CD8-positive, alpha-beta memory T cell (primary cell): ENCODE measurements at regions not wholly inside any gene's neighbourhood (a gene's known extent, or its start where the extent isn't known, plus 50 kb on each side); places are given as distances from the start of the nearest gene placed in this dataset.
"Not testable (repeated sequence)": the region's sequence is repeated elsewhere in the genome, so short reads cannot be mapped to it uniquely, and the experiment has no call there.

Experiments used
- CTCF ChIA-PET: fragments of 350-600 bp; sonication (Branson Sonifier 250); formaldehyde crosslinking; loops from one replicate; lab custom pipeline; 2021; ENCODE audit warnings: antibody characterized with exemption; lab: Charles Lee
- POLR2A ChIA-PET: fragments of 350-600 bp; sonication (Branson Sonifier 250); formaldehyde crosslinking; loops from one replicate; lab custom pipeline; 2021; ENCODE audit warnings: antibody characterized with exemption; lab: Charles Lee
- DNase-seq, 5 donors: peaks; one replicate each; pipeline versions ENCODE4 v3.0.0 to v3.0.0-alpha.2; 2020 to 2022; ENCODE audit warnings: mixed read lengths in 1 of 5
- H3K27ac ChIP-seq: one replicate; pipeline ENCODE4 v1.7.0; 2013; ENCODE audit warnings: low read depth, mild to moderate bottlenecking, low read length, moderate library complexity
- H3K27me3 ChIP-seq: 2 replicates; pipeline ENCODE4 v1.7.0; 2013; ENCODE audit warnings: low read length, mild to moderate bottlenecking; ENCODE audit not compliant: insufficient read depth, poor library complexity, severe bottlenecking
- H3K36me3 ChIP-seq: 2 replicates; pipeline ENCODE4 v1.7.0; 2013; ENCODE audit warnings: mild to moderate bottlenecking, low read length, moderate library complexity; ENCODE audit not compliant: insufficient read depth
- H3K4me1 ChIP-seq: 2 replicates; pipeline ENCODE4 v1.7.0; 2013; ENCODE audit warnings: mild to moderate bottlenecking, low read length, moderate library complexity; ENCODE audit not compliant: insufficient read depth
- H3K4me3 ChIP-seq: 2 replicates; pipeline ENCODE4 v1.7.0; 2013; ENCODE audit warnings: mild to moderate bottlenecking, low read length
- H3K9me3 ChIP-seq: 2 replicates; pipeline ENCODE4 v1.7.0; 2013; ENCODE audit warnings: mild to moderate bottlenecking, low read length
- H3K27ac Mint-ChIP-seq, 8 donors: one replicate each; pipeline ENCODE4 v1.8.0; 2020 to 2021; ENCODE audit warnings: mixed read lengths in 8 of 8, mild to moderate bottlenecking in 6 of 8, inconsistent platforms in 3 of 8, moderate library complexity in 3 of 8
- H3K27me3 Mint-ChIP-seq, 2 donors: one replicate each; pipeline ENCODE4 v1.8.0; 2020 to 2021; ENCODE audit warnings: mixed read lengths in 2 of 2, mild to moderate bottlenecking in 1 of 2, moderate library complexity in 1 of 2
- H3K36me3 Mint-ChIP-seq, 3 donors: one replicate each; pipeline ENCODE4 v1.8.0; 2020 to 2021; ENCODE audit warnings: mixed read lengths in 3 of 3, inconsistent platforms in 1 of 3, mild to moderate bottlenecking in 1 of 3
- H3K4me1 Mint-ChIP-seq, 3 donors: one replicate each; pipeline ENCODE4 v1.8.0; 2020 to 2021; ENCODE audit warnings: mixed read lengths in 3 of 3, inconsistent platforms in 1 of 3, mild to moderate bottlenecking in 1 of 3
- H3K4me3 Mint-ChIP-seq, 7 donors: one replicate each; pipeline ENCODE4 v1.8.0; 2020 to 2021; ENCODE audit warnings: mixed read lengths in 7 of 7, mild to moderate bottlenecking in 6 of 7, moderate library complexity in 4 of 7, inconsistent platforms in 2 of 7
- H3K9me3 Mint-ChIP-seq, 5 donors: one replicate each; pipeline ENCODE4 v1.8.0; 2020 to 2022; ENCODE audit warnings: mixed read lengths in 5 of 5, mild to moderate bottlenecking in 3 of 5, moderate library complexity in 2 of 5, inconsistent platforms in 1 of 5

DNA sequence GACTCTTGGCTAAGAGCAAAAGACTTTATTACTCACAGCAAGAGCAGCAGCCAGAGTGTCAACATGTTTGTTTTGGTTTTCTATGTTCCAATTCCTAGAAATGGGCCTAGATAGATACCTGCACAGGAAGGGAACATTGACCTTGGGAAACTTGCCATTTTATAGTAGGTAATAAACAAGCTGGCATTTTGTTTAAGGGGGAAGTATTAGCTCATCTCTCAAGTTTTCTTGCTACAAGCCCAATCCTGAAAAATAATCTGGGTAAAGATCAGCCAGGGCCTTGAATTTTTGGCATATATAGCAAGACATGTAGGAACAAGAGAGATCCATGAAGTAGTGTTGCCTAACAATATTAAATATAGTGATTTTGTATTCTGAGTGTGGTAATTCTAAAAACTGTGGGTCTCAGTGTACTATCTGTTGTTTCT is 51.4 kb upstream of the RGL1 start:
- POLR2A ChIA-PET: no interaction called here
- Mint-ChIP-seq H3K36me3 (peaks cover 1 to 28% (median 4%) of the 10 kb centered on the region in 3 donors), H3K27ac (no peak overlapping the region), H3K4me1 (no peaks in the 10 kb centered on the region), H3K4me3 (no peak overlapping the region), H3K9me3 (peaks cover 7 to 14% (median 7%) of the 10 kb centered on the region in 5 donors), H3K27me3 (peaks cover 0 to 9% of the 10 kb centered on the region in 2 donors)
- no peak for DNase-seq
- Histone ChIP-seq H3K9me3 (no peaks in the 10 kb centered on the region), H3K36me3 (no peaks in the 10 kb centered on the region), H3K27me3 (no peaks in the 10 kb centered on the region), H3K4me3 (no peak overlapping the region), H3K4me1 (no peaks in the 10 kb centered on the region), H3K27ac (no peak overlapping the region)
- CTCF ChIA-PET: no interaction called here

DNA sequence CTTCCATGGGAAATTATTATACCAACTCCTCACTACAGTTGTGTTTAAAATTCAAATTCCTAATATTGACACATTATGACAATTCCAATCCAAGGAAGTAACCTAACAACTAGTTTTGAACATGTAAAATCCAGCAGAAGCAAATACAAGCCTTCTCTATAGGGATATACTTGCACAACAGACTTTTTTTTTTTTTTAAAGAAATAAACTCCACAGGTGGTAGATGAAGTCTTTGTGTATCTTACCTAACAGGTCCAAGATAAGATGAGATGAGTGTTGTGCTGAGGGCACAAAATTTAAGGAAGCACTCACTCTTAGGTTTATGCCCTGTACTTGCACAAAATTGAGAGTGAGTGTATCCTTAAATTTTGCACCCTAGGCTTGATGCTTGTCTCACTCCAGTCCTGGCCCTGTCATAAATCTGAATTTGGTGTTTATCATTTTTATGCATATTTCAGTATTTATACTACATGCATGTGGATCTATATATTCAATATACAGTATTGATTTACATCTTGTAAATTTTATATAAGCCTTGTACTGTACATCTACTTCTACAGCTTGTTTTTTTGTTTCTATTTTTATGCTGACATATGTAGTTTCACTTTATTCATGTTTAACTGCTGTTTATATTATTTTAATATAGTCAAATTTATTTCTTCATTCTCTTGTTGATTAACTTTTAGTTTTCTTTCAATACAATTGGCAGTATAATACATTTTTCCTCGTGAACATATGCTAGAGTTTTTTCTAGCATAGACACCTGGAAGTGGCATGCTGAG is 60.6 kb upstream of the RGL1 start:
- Histone ChIP-seq H3K36me3 (no peaks in the 10 kb centered on the region), H3K4me3 (no peak overlapping the region), H3K4me1 (no peaks in the 10 kb centered on the region), H3K9me3 (no peaks in the 10 kb centered on the region), H3K27me3 (no peaks in the 10 kb centered on the region), H3K27ac (no peak overlapping the region)
- Mint-ChIP-seq H3K27ac (no peak overlapping the region), H3K27me3 (no peaks in the 10 kb centered on the region), H3K4me3 (no peak overlapping the region), H3K9me3 (peaks cover 0 to 8% (median 1%) of the 10 kb centered on the region in 5 donors), H3K4me1 (peaks cover 0 to 4% (median 0%) of the 10 kb centered on the region in 3 donors), H3K36me3 (peaks cover 2 to 10% (median 3%) of the 10 kb centered on the region in 3 donors)
- CTCF ChIA-PET: no interaction called here
- POLR2A ChIA-PET: no interaction called here
- no peak for DNase-seq

DNA sequence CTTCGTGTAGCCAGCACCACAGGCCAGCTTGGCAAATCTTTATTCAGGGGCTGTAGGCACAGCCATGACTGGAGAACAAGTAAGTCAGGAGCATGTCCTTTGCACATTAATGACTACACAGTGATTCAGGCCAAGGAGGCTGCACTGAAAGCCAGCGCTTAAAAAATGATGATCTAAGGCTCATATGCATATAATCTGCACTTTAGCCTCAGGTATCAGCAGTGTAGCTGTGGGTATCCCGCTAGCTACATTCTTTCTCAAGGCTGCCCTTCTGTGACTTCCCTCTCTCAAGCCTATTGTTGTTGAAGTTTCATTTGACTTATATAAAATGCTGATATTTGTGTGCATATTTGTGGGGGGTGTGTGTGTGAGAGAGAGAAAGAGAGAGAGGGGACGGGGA is 62.6 kb upstream of the RGL1 start:
- DNase-seq: no peak

DNA sequence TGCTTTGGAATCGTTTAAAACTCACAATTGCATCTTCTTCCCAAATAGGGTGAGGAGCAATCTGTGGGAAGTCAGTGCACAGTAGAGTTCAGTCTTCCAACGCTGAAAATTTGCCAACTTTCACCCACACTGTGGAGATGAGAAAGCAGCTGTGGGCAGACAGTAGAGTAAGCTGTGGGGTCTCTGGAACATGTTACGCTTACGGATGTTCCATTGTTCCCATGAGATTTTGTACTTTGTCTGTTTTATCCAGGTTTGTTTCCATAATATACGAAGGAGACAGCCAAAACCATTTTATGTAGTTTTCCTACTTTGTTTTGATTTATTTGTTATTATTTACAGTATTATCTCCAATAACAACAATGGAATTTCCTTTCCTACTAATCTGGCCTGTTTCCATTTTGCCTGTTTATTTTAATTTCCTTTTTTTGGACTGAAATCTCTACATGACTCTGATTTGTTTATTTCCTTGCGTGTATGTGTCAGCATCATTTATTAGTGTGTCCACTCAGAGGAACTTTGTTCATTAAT is 65.1 kb upstream of the RGL1 start:
- Mint-ChIP-seq H3K27ac (no peak overlapping the region), H3K36me3 (peaks cover 0 to 2% (median 2%) of the 10 kb centered on the region in 3 donors), H3K9me3 (peaks cover 0 to 8% (median 1%) of the 10 kb centered on the region in 5 donors), H3K4me3 (no peak overlapping the region), H3K4me1 (peaks cover 0 to 2% (median 0%) of the 10 kb centered on the region in 3 donors), H3K27me3 (peaks cover 0 to 4% of the 10 kb centered on the region in 2 donors)
- no peaks in the 10 kb centered on the region for H3K36me3 ChIP-seq
- no peak overlapping the region for H3K27ac ChIP-seq
- H3K4me3 ChIP-seq: no peak overlapping the region
- no peak for DNase-seq
- ChIA-PET POLR2A (no interaction called here), CTCF (no interaction called here)
- H3K27me3 ChIP-seq: no peaks in the 10 kb centered on the region
- H3K9me3 ChIP-seq: no peaks in the 10 kb centered on the region
- no peaks in the 10 kb centered on the region for H3K4me1 ChIP-seq

More for the DNA sequence above, 62.6 kb upstream of the RGL1 start:
- no peak overlapping the region for H3K27ac ChIP-seq
- POLR2A ChIA-PET: no interaction called here
- CTCF ChIA-PET: no interaction called here
- peaks cover 0 to 3% (median 2%) of the 10 kb centered on the region in 3 donors for H3K36me3 Mint-ChIP-seq
- peaks cover 0 to 4% of the 10 kb centered on the region in 2 donors for H3K27me3 Mint-ChIP-seq
- no peak overlapping the region for H3K4me3 Mint-ChIP-seq
- H3K4me1 Mint-ChIP-seq: peaks cover 0 to 4% (median 0%) of the 10 kb centered on the region in 3 donors
- no peaks in the 10 kb centered on the region for H3K9me3 ChIP-seq
- no peaks in the 10 kb centered on the region for H3K4me1 ChIP-seq
- no peak overlapping the region for H3K27ac Mint-ChIP-seq
- H3K9me3 Mint-ChIP-seq: peaks cover 0 to 8% (median 1%) of the 10 kb centered on the region in 5 donors
- H3K27me3 ChIP-seq: no peaks in the 10 kb centered on the region
- no peaks in the 10 kb centered on the region for H3K36me3 ChIP-seq
- no peak overlapping the region for H3K4me3 ChIP-seq

DNA sequence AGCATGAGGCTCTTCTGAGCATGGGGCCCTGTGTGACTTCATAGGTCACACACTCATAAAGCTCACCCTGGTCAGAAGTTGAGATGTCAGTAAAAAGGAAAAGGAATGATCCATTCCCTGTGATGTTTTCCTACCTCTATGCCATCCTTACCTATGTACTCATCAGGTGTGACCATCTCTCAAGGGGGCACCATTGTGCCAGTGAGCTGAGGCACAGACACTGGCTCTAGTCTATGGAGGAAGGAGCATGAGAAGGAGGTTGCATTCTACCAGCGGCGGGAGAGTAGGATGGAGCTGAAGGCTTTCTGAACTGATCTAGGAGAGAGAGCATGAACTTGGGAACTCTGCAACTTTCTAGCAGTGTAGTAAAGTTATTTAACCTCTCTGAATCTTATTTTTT is 65.8 kb upstream of the RGL1 start:
- Histone ChIP-seq H3K4me1 (no peaks in the 10 kb centered on the region), H3K27me3 (no peaks in the 10 kb centered on the region), H3K9me3 (no peaks in the 10 kb centered on the region), H3K36me3 (no peaks in the 10 kb centered on the region), H3K27ac (no peak overlapping the region), H3K4me3 (no peak overlapping the region)
- ChIA-PET POLR2A (no interaction called here), CTCF (no interaction called here)
- H3K9me3 Mint-ChIP-seq: peaks cover 0 to 8% (median 1%) of the 10 kb centered on the region in 5 donors
- DNase-seq: no peak
- H3K27me3 Mint-ChIP-seq: peaks cover 0 to 4% of the 10 kb centered on the region in 2 donors
- no peak overlapping the region for H3K4me3 Mint-ChIP-seq
- no peak overlapping the region for H3K27ac Mint-ChIP-seq
- peaks cover 0 to 2% (median 2%) of the 10 kb centered on the region in 3 donors for H3K36me3 Mint-ChIP-seq
- H3K4me1 Mint-ChIP-seq: no peaks in the 10 kb centered on the region

DNA sequence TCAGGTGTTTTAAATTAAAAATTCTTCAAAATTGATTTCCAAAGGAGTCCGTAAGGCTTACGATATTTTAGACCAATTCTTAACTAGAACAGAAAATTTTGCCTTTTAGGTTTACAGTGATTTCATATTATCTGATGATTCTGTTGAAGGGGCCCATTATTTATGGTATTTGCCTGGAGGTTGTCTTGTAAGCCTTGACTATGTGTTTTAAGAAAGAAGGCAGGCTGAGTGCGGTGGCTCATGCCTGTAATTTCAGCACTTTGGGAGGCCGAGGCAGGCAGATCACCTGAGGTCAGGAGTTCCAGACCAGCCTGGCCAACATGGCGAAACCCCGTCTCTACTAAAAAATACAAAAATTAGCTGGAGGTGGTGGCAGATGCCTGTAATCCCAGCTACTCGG is 67.0 kb upstream of the RGL1 start:
- H3K36me3 ChIP-seq, H3K27ac ChIP-seq, H3K4me1 ChIP-seq, CTCF ChIA-PET, H3K9me3 Mint-ChIP-seq, H3K4me3 Mint-ChIP-seq, DNase-seq, H3K4me3 ChIP-seq, H3K36me3 Mint-ChIP-seq, H3K4me1 Mint-ChIP-seq, H3K27me3 ChIP-seq, H3K27ac Mint-ChIP-seq, H3K27me3 Mint-ChIP-seq, POLR2A ChIA-PET, H3K9me3 ChIP-seq: not testable (repeated sequence)

DNA sequence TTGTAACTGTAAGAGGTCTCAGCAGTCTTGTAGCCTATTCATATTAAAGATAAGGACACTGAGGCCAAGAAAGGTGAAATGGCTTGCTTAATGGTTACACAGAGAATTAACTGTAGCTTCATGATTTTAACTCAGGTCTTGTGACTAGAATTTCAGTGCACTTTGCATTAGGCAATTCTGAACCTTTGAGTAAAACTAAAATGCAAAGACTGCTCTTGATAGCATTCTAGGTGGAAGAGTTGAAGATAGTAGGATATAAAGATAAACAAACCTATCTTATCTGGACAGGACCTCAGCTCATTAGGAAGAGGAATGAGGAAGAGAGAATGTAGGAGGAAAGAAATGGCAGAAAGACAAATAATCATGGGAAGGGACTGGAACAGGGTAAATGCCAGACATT is 68.6 kb upstream of the RGL1 start:
- no peaks in the 10 kb centered on the region for H3K36me3 ChIP-seq
- Mint-ChIP-seq H3K36me3 (no peaks in the 10 kb centered on the region), H3K27me3 (peaks cover 0 to 10% of the 10 kb centered on the region in 2 donors), H3K27ac (no peak overlapping the region), H3K4me3 (no peak overlapping the region), H3K9me3 (peaks cover 0 to 2% (median 0%) of the 10 kb centered on the region in 5 donors), H3K4me1 (no peaks in the 10 kb centered on the region)
- DNase-seq: no peak
- no peaks in the 10 kb centered on the region for H3K9me3 ChIP-seq
- H3K4me1 ChIP-seq: no peaks in the 10 kb centered on the region
- POLR2A ChIA-PET: no interaction called here
- CTCF ChIA-PET: no interaction called here
- H3K4me3 ChIP-seq: no peak overlapping the region
- H3K27ac ChIP-seq: no peak overlapping the region
- no peaks in the 10 kb centered on the region for H3K27me3 ChIP-seq

DNA sequence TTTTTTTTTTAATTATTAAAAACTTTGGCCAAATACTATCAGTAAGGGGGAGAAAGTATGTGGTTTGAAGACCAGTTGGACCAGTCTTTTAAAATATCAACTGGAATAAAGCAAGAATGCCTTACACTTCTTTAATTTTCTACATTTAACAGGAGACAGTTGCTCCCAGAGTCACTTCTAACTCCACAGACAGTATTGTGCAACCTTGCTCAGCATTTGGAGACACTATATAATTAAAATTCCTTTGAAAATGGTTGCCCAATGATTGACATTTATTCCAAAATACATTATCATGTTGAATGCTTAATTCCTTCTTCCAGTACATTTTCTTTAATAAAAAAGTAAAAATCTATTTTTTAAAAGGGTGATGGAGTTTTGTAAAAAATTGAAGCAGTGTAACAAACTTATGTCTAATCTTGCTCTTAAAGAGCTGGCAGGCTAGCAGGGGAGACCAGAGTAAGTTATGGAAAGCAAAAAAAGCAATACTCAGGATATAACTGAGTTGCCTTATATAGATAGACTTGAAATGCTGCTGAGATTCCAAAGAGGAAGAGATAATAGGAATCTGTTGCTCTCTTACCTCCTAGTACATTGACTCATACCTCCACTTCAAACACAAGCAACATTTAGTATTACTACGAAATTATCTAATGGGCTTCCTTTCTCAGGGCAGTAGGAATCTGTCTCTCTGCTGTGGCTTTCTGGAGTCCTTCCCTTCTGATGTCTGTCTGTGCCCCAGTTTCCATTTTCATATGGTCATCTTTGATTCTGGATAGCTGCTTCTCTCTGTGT is 69.7 kb upstream of the RGL1 start:
- no peak overlapping the region for H3K27ac ChIP-seq
- H3K4me3 Mint-ChIP-seq: no peak overlapping the region
- H3K27me3 ChIP-seq: no peaks in the 10 kb centered on the region
- peaks cover 0 to 10% of the 10 kb centered on the region in 2 donors for H3K27me3 Mint-ChIP-seq
- peaks cover 0 to 2% (median 0%) of the 10 kb centered on the region in 5 donors for H3K9me3 Mint-ChIP-seq
- H3K4me1 Mint-ChIP-seq: no peaks in the 10 kb centered on the region
- H3K27ac Mint-ChIP-seq: no peak overlapping the region
- no peaks in the 10 kb centered on the region for H3K4me1 ChIP-seq
- POLR2A ChIA-PET: no interaction called here
- H3K36me3 ChIP-seq: no peaks in the 10 kb centered on the region
- no peaks in the 10 kb centered on the region for H3K9me3 ChIP-seq
- CTCF ChIA-PET: no interaction called here
- H3K4me3 ChIP-seq: no peak overlapping the region
- no peaks in the 10 kb centered on the region for H3K36me3 Mint-ChIP-seq
- DNase-seq: no peak
